HEK293T (cell line): ENCODE measurements at regions not wholly inside any gene's neighbourhood (a gene's known extent, or its start where the extent isn't known, plus 50 kb on each side); places are given as distances from the start of the nearest gene placed in this dataset.

ENCODE experiments used
- BHLHE40 ChIP-seq: fragments of 450-650 bp; IDR thresholded peaks from 2 replicates; pipeline ENCODE4 v1.6.1; 2016; ENCODE audit warnings: mild to moderate bottlenecking, moderate library complexity, borderline replicate concordance
- CTBP1 ChIP-seq: fragments of 450-650 bp; IDR thresholded peaks from 2 replicates; pipeline ENCODE4 v1.6.1; 2016; ENCODE audit warnings: borderline replicate concordance
- ELF4 ChIP-seq: fragments of 450-650 bp; IDR thresholded peaks from 2 replicates; pipeline ENCODE4 v1.6.1; 2017; ENCODE audit warnings: antibody characterized with exemption
- FOXA1 ChIP-seq: fragments of 450-650 bp; IDR thresholded peaks from 2 replicates; pipeline ENCODE4 v1.6.1; 2016; ENCODE audit warnings: mild to moderate bottlenecking
- FOXK2 ChIP-seq: fragments of 450-650 bp; IDR thresholded peaks from 2 replicates; pipeline ENCODE4 v1.6.1; 2016; ENCODE audit warnings: mild to moderate bottlenecking
- LEF1 ChIP-seq: fragments of 450-650 bp; IDR thresholded peaks from 2 replicates; pipeline ENCODE4 v1.6.1; 2017; ENCODE audit warnings: mild to moderate bottlenecking, borderline replicate concordance
- NFRKB ChIP-seq: fragments of 450-650 bp; IDR thresholded peaks from 2 replicates; pipeline ENCODE4 v1.6.1; 2016; ENCODE audit warnings: mild to moderate bottlenecking, moderate library complexity
- SP1 ChIP-seq: fragments of 450-650 bp; IDR thresholded peaks from 2 replicates; pipeline ENCODE4 v1.6.1; 2017
- TARDBP ChIP-seq: fragments of 450-650 bp; IDR thresholded peaks from 2 replicates; pipeline ENCODE4 v1.6.1; 2016

DNA sequence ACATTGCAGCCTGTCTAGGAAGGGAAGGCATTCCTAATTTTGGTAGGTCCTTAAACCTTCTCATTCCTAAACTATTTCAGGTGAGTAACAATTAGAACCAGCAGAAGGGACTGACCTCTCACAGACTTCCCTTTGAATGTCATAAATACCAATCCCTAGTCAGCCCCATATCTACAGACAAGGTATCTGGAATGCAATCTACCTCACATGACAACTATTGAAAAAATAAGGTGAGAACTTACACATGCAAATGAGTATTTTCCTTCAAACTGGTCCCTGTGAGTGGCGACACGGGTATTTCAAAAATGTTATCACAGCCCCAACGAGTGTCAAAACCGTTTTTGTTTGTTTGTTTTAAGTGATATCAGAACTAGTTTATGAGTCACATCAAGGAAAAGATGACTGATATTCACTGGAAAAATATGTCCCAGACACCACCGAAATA lies 102.4 kb upstream of the VCX2 start:
- no peak for TF ChIP-seq FOXK2
- no peak for TF ChIP-seq LEF1
- TF ChIP-seq CTBP1, result no peak
- TF ChIP-seq BHLHE40, result no peak
- no peak for TF ChIP-seq ELF4
- TF ChIP-seq NFRKB, result no peak
- no peak for TF ChIP-seq FOXA1
- no peak for TF ChIP-seq SP1
- TF ChIP-seq TARDBP, result no peak
